Left colon (tissue), 2 donors: ENCODE measurements at regions not wholly inside any gene's neighbourhood (a gene's known extent, or its start where the extent isn't known, plus 50 kb on each side); places are given as distances from the start of the nearest gene placed in this dataset.
"Not testable (repeated sequence)": the region's sequence is repeated elsewhere in the genome, so short reads cannot be mapped to it uniquely, and the experiment has no call there.

Source experiments
- ATAC-seq: fragments of 200-7000 bp; cut with Tn5 transposase; one replicate; pipeline ENCODE4 v1.9.1; 2020; ENCODE audit warnings: mild to moderate bottlenecking, moderate library complexity
- DNase-seq, 2 donors: peaks; one replicate each; pipeline ENCODE4 v3.0.0-alpha.2; 2020
- intact Hi-C, 2 donors: fragments of 100-400 bp; cut with DNase I in 1 of 2; cut with micrococcal nuclease in 1 of 2; formaldehyde crosslinking; loops; one replicate each; pipeline versions ENCODE4 v1.11.2 to v1.14.0; 2022; cut with DNase I, micrococcal nuclease
- donor health status: DM: no; HTN: no; CAD: no.
- donor health status: DM: yes; HTN: yes; CAD: no.

GRCh38 chr11:22920939-22921565 lies 60.8 kb upstream of the CCDC179 start:
- ATAC-seq (peak; percentile 82), DNase-seq (no peak)
- intact Hi-C loops: no loop called here

DNA sequence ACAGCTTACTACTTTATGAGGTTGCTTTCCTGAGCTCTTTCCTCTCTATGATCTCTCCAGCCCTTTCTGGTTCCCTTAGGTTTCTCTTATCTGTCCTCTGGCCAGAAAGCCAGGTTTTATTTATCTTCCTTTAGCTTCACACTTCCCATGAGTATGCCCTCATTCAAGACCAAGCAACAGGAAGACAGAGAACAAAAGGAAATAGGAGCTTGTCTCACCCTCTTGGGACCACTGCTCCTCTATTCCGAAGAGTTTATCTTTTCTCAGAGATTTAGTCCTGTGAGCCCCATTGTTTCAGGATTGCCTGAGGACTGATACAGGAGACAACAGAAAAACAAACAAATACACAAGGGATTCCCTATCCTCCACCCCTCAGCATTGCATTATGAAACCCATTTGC lies 62.4 kb upstream of the CCDC179 start:
- intact Hi-C loops: no loop called here
- DNase-seq: no peak
- no peak for ATAC-seq

DNA sequence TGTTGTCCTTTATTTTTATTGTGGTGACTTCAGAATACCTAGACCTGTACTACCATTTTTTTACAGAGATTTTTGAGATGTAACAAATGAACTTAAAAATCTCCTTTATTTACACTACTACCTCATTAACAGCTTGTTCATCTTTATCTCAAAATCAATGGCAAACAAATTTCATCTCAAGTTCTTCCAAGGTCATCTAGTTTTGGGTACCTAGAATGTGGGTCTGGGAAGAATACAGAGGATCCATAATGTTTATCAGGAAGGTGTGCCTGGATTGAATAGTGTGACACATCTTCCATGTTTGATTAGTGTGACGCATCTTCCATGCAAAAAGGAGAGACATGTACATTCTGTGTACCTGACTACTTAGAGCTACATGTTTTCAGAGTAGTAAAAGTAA lies 63.3 kb upstream of the CCDC179 start:
- no peak for DNase-seq
- intact Hi-C loops: no loop called here
- no peak for ATAC-seq

DNA sequence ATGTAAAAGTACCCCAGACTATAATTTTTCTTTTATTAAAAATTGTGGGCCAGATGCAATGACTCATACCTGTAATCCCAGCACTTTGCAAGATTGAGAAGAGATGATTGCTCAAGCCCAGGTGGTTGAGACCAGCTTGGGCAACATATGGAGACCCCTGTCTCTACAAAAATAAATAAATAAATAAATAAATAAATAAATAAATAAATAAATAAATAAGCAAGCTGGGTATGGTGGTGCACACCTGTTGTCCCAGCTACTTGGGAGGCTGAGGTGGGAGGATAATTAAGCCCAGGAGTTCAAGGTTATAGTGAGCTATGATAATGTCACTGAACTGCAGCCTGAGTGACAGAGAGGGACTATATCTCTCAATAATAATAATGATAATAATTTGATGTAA lies 66.1 kb upstream of the CCDC179 start:
- DNase-seq: no peak
- intact Hi-C loops: no loop called here
- ATAC-seq: no peak

DNA sequence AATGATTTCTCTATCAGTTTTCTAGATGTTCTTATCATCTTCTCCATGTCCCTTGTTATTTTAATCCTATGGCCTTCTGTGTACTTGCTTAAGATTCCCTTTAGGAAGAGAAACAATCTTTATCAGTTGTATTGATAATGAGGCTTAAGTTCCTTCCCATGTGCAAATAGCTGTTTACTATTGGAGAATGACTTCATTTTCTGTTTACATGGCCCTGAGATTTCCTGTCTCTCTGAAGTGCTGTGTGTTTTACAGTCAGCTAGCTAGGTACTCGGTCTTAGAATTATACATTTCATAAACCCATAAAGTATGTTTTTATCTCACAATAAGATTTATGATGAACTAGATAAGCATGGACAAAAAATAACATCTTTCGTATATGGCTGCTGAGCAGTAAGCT lies 67.5 kb upstream of the CCDC179 start:
- ATAC-seq: peak; percentile 68
- intact Hi-C loops: no loop called here
- no peak for DNase-seq

- intact Hi-C loops: no loop called here
- DNase-seq: no peak
- ATAC-seq: peak; percentile 63
These were observed 68.1 kb upstream of the CCDC179 start for GRCh38 chr11:22928207-22928917.

DNA sequence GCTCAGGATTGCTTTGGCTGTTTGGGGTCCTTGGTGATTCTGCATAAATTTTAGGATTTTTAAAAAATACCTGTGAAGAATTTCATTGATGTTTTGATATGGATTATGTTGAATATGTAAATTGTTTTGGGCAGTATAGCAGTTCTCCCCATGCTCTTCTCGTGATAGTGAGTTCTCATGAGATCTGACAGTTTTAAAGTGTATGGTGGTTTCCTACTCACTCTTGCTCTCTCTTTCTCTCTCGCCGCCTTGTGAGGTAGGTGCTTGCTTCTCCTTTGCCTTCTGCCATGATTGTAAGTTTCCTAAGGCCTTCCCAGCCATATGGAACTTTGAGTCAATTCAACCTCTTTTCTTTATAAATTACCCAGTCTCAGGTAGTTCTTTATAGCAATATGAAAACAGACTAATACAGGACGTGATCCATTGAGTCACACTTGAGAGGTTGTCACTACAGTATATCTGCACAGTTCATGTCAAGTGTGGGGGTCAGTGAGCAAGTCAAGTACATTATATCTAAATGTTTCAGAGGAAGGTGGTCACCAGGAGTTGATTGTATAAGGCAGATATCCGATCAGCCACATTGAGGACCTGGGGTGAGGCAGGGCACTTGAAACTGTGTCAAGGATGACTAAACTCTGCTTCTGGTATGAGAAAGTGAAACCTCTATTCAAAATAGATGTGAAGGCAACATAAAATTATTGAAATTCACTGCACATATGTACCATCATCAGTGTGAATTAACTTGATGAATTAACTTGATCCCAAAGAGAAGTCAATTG lies 70.7 kb upstream of the CCDC179 start:
- DNase-seq: no peak
- no peak for ATAC-seq
- intact Hi-C loops: no loop called here

- DNase-seq (no peak), ATAC-seq (no peak)
- intact Hi-C loops: no loop called here
These were observed 78.4 kb upstream of the CCDC179 start for GRCh38 chr11:22938691-22939090.

DNA sequence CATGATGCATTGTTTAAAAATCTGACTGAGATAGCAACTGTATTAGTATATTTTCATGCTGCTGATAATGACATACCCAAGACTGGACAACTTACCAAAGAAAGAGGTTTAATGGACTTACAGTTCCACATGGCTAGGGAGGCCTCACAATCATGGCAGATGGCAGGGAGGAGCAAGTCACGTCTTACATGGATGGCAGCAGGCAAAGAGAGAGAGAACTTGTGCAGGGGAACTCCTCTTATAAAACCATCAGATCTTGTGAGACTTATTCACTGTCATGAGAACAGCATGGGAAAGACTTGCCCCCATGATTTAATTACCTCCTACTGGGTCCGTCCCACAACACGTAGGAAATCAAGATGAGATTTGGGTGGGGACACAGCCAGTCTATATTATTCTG lies 81.3 kb upstream of the CCDC179 start:
- DNase-seq, ATAC-seq, intact Hi-C loops: not testable (repeated sequence)

- ATAC-seq (no peak), DNase-seq (no peak)
- intact Hi-C loops: no loop called here
These were observed 97.5 kb upstream of the CCDC179 start for GRCh38 chr11:22957786-22958185.

DNA sequence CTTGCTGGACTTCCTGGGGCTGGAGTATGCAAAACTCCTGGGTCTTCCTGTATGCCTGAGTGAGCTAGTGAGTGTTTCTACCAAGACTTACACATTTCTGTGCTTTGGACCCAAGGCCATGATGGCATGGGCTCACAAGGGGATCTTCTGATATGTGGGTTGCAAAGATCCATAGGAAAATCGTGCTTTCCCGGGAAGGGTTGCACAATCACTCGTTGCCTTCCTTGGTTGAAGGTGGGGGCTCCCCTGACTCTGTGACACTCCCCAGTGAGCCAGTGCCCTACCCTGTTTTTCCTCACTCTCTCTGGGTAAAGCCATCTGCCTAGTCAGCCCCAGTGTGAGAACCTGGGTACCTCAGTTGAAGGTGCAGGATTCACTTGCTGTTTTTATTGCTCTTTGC lies 114.0 kb upstream of the CCDC179 start:
- DNase-seq (no peak), ATAC-seq (no peak)
- intact Hi-C loops: no loop called here

GRCh38 chr11:22976146-22976545 lies 115.9 kb upstream of the CCDC179 start:
- intact Hi-C loops: no loop called here
- DNase-seq (no peak), ATAC-seq (no peak)

DNA sequence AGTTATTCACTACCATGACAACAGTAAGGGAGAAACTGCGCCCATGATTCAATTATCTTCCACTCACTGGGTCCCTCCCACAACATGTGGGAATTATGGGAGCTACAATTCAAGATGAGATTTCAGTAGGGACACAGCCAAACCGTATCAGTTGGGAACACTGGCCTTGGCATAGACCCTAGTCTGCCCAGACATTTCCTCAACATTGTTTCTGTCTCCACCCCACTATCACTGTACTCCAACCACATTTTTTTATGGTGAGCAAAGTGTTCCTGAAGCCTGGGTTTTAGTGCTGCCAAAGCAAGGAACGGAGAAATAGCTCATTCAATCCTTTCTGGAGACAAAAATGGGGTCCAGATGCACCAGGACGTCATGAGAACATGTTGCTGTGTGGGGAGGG lies 122.6 kb upstream of the CCDC179 start:
- ATAC-seq (no peak), DNase-seq (no peak)
- intact Hi-C loops: no loop called here

DNA sequence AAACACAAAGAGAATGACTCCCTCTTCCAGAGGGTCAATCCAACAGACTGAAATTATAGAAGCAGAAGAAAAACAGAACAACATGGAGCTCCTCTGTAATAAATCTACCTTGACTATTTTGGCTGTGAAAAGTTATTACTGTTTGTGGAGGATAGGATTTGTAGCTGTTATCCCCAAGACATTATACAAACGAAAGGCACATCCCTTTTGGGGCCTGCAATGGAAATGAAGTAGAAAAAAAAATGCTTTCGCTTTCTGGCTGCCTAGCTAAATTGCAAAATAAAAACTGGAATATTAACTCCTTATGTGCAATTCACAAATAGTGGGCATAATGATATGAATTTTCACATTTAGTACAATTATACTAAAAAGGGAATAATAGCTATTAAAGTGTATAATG lies 123.8 kb upstream of the CCDC179 start:
- intact Hi-C loops: no loop called here
- no peak for ATAC-seq
- no peak for DNase-seq

DNA sequence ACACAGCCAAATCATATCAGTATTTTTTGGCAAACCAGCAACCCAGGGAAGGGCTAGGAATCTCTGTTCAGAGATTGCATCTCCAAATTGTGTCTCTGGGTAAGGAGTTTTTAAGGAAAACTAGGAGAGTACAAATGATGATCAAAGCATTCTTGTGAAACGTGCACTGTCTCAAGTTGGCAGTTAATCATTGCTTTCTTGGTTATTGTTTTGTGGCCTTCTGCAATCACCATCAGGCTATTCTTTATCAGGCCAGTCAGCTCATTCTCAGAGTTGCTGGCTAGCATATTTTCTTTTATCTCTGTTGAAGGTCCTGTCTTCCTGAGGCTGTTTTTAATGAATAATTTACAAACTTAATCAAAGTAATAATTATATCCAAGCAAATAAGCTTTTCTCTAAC lies 129.1 kb upstream of the CCDC179 start:
- ATAC-seq (no peak), DNase-seq (no peak)
- intact Hi-C loops: no loop called here

DNA sequence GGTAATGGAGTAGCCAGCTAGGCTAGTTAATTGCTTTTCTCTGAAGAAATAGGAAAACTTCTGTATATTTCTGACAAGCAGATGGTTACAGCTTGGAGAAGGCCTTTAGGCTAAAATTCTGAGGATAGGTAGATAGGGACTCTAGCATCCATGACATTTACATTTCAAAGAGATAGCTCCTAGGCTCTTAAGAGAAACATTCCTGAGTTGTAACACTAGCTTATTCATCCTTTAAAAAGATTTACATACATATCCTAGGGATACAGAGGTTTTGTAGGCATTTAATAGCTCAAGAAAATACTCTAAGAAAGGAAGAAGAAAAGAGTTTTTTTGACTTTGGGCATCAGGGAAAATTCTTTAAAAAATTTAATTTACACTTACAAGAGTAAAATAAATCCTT lies 130.9 kb upstream of the CCDC179 start:
- DNase-seq: no peak
- intact Hi-C loops: no loop called here
- no peak for ATAC-seq

DNA sequence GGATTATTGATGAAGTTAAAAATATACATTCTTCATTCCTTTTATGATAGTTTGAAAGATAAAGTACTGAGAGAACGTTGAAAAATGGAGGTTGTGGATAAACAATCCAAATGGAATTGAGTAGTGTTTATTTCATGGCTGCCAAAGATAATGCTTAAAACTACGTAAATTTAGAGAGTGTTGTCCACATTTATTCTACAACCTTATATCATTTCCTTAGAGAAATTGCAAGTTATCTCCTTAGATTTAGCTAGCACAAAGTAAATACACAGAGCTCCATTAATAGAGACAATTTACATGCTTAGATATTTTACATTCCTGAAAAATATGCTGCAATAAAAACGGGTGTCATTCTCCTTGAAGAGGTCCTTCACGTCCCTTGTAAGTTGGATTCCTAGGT lies 146.5 kb upstream of the CCDC179 start:
- DNase-seq: no peak
- ATAC-seq: no peak
- intact Hi-C loops: no loop called here

GRCh38 chr11:23010790-23011335 lies 150.6 kb upstream of the CCDC179 start:
- intact Hi-C loops: no loop called here
- ATAC-seq (no peak), DNase-seq (no peak)

DNA sequence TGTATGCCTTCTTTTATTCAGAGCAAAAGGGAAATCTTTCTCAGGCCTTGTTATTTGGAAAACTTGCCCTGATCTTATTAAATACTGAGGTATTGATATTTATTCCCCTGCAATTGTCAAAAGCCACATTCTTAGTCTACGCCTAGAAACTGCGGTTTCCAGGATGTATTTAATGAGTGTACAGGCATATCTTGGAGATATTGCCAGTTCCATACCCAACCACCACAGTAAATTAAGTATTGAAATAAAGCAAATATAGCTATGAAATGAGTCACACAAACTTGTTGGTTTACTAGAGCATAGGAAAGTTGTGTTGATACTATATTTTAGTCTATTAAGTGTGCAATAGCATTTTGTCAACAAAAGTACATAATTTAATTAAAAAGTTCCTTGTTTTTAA lies 152.7 kb upstream of the CCDC179 start:
- no peak for DNase-seq

GRCh38 chr11:23013509-23013908 lies 153.2 kb upstream of the CCDC179 start:
- DNase-seq (no peak), ATAC-seq (no peak)
- intact Hi-C loops: no loop called here

More for the DNA sequence above, 152.7 kb upstream of the CCDC179 start:
- intact Hi-C loops: no loop called here
- ATAC-seq: no peak
